Ishikawa (cell line): ENCODE measurements at regions not wholly inside any gene's neighbourhood (a gene's known extent, or its start where the extent isn't known, plus 50 kb on each side); places are given as distances from the start of the nearest gene placed in this dataset.

ENCODE experiments used
- EP300 ChIP-seq: IDR thresholded peaks from 2 replicates; pipeline ENCODE4 v1.6.1; 2012; ENCODE audit warnings: borderline replicate concordance
- NFIC ChIP-seq: IDR thresholded peaks from 2 replicates; pipeline ENCODE4 v1.6.1; 2012

- TF ChIP-seq NFIC (no peak), EP300 (no peak)
These were observed 51.2 kb upstream of the ZNF366 start for GRCh38 chr5:72558383-72558782.
